Peyer's patch (tissue), 4 donors: ENCODE measurements at regions not wholly inside any gene's neighbourhood (a gene's known extent, or its start where the extent isn't known, plus 50 kb on each side); places are given as distances from the start of the nearest gene placed in this dataset.

Experiments
- CTCF ChIP-seq, 6 experiments: fragments of 450-650 bp in 4 of 6; fragments of 200-600 bp in 2 of 6; sonication (generic) in 1 of 6; IDR thresholded peaks; one replicate each; pipeline ENCODE4 v1.5.1; 2017 to 2019; ENCODE audit warnings: antibody characterized with exemption in 6 of 6, mild to moderate bottlenecking in 3 of 6, moderate library complexity in 1 of 6
- POLR2A ChIP-seq, 2 donors: fragments of 450-650 bp; IDR thresholded peaks; one replicate each; pipeline ENCODE4 v1.5.1; 2017; ENCODE audit warnings: antibody characterized with exemption in 2 of 2, mild to moderate bottlenecking in 2 of 2, moderate library complexity in 2 of 2

- TF ChIP-seq POLR2A (IDR thresholded peaks at IDR 0.05) (no peak), CTCF (IDR thresholded peaks at IDR 0.05) (no peak)
Observed at GRCh38 chr15:46229263-46229662, 594.4 kb downstream of the SQOR start.
